Neural cell (in vitro differentiated cells): ENCODE measurements at regions not wholly inside any gene's neighbourhood (a gene's known extent, or its start where the extent isn't known, plus 50 kb on each side); places are given as distances from the start of the nearest gene placed in this dataset.

Experiments used
- H2AFZ ChIP-seq: fragments of 200-600, 300-800 bp; sonication (generic), shearing (Covaris generic); 2 replicates; pipeline ENCODE4 v1.6.0; 2014; ENCODE audit warnings: low read depth, mild to moderate bottlenecking, antibody characterized with exemption, low read length, moderate library complexity
- H3F3A ChIP-seq: fragments of 200-600 bp; shearing (Covaris generic); 2 replicates; pipeline ENCODE4 v1.6.1; 2016; ENCODE audit warnings: mild to moderate bottlenecking, moderate library complexity, mixed read lengths, antibody characterized with exemption, low read length; ENCODE audit not compliant: insufficient read depth, poor library complexity, severe bottlenecking
- H3K27ac ChIP-seq: fragments of 200-600, 300-800 bp; sonication (generic), shearing (Covaris generic); 2 replicates; pipeline ENCODE4 v1.5.1; 2014; ENCODE audit warnings: mild to moderate bottlenecking, low read length, moderate library complexity
- H3K27me3 ChIP-seq: fragments of 300-800, 200-600 bp; sonication (generic), shearing (Covaris generic); 2 replicates; pipeline ENCODE4 v1.6.0; 2014; ENCODE audit warnings: mild to moderate bottlenecking, low read depth, low read length, moderate library complexity; ENCODE audit not compliant: insufficient read depth
- H3K36me3 ChIP-seq: fragments of 300-800, 200-600 bp; sonication (generic), shearing (Covaris generic); 2 replicates; pipeline ENCODE4 v1.5.1; 2014; ENCODE audit warnings: mild to moderate bottlenecking, antibody characterized with exemption, low read length, moderate library complexity; ENCODE audit not compliant: insufficient read depth
- H3K4me2 ChIP-seq: fragments of 300-800, 200-600 bp; sonication (generic), shearing (Covaris generic); 2 replicates; pipeline ENCODE4 v1.6.0; 2014; ENCODE audit warnings: mild to moderate bottlenecking, low read length
- H3K4me3 ChIP-seq: fragments of 300-800, 200-600 bp; sonication (generic), shearing (Covaris generic); 2 replicates; pipeline ENCODE4 v1.5.1; 2014; ENCODE audit warnings: mild to moderate bottlenecking, low read length, moderate library complexity
- H3K79me2 ChIP-seq: fragments of 200-600 bp; shearing (Covaris generic); replicated peaks from 2 replicates; pipeline ENCODE4 v1.6.0; 2014; ENCODE audit warnings: mild to moderate bottlenecking, low read length, moderate library complexity; ENCODE audit not compliant: insufficient read depth
- H3K9ac ChIP-seq: fragments of 300-800, 200-600 bp; sonication (generic), shearing (Covaris generic); 2 replicates; pipeline ENCODE4 v1.6.1; 2016; ENCODE audit warnings: mild to moderate bottlenecking, low read length, mixed read lengths
- H3K9me2 ChIP-seq: fragments of 200-600 bp; shearing (Covaris generic); 2 replicates; pipeline ENCODE4 v1.6.1; 2016; ENCODE audit warnings: mild to moderate bottlenecking, low read length, mixed read lengths; ENCODE audit not compliant: insufficient read depth
- H3K9me3 ChIP-seq: fragments of 200-600, 300-800 bp; sonication (generic), shearing (Covaris generic); 2 replicates; pipeline ENCODE4 v1.6.1; 2016; ENCODE audit warnings: mild to moderate bottlenecking, mixed run types, low read length, moderate library complexity, mixed read lengths
- H4K20me1 ChIP-seq: fragments of 200-600 bp; shearing (Covaris generic); 2 replicates; pipeline ENCODE4 v1.6.1; 2016; ENCODE audit warnings: mild to moderate bottlenecking, mixed run types; ENCODE audit not compliant: insufficient read depth
- CTCF ChIP-seq: fragments of 450-650 bp; IDR thresholded peaks from 2 replicates; pipeline ENCODE4 v1.5.1; 2014; ENCODE audit warnings: antibody characterized with exemption, mild to moderate bottlenecking, moderate library complexity; ENCODE audit not compliant: poor library complexity, severe bottlenecking
- EP300 ChIP-seq: fragments of 450-650 bp; conservative IDR thresholded peaks from 2 replicates; pipeline ENCODE4 v1.6.1; 2014; ENCODE audit warnings: antibody characterized with exemption, mild to moderate bottlenecking, moderate library complexity; ENCODE audit not compliant: poor library complexity, severe bottlenecking
- EZH2 ChIP-seq: fragments of 200-600, 300-800 bp; shearing (Covaris generic), sonication (generic); IDR thresholded peaks from 2 replicates; pipeline ENCODE4 v1.6.1; 2014; ENCODE audit warnings: antibody characterized with exemption, low read length, borderline replicate concordance, mild to moderate bottlenecking; ENCODE audit not compliant: insufficient read depth, poor library complexity, severe bottlenecking
- MXI1 ChIP-seq: fragments of 450-650 bp; conservative IDR thresholded peaks from 2 replicates; pipeline ENCODE4 v1.6.1; 2014; ENCODE audit warnings: antibody characterized with exemption, mild to moderate bottlenecking; ENCODE audit not compliant: poor library complexity, severe bottlenecking
- POLR2AphosphoS5 ChIP-seq: IDR thresholded peaks from 2 replicates; pipeline ENCODE4 v1.6.1; 2012
- RAD21 ChIP-seq: fragments of 450-650 bp; conservative IDR thresholded peaks from 2 replicates; pipeline ENCODE4 v1.6.1; 2014; ENCODE audit warnings: antibody characterized with exemption, mild to moderate bottlenecking, moderate library complexity
- SMC3 ChIP-seq: fragments of 450-650 bp; conservative IDR thresholded peaks from 2 replicates; pipeline ENCODE4 v1.6.1; 2014; ENCODE audit warnings: antibody characterized with exemption, mild to moderate bottlenecking, moderate library complexity; ENCODE audit not compliant: poor library complexity
- TAF1 ChIP-seq: IDR thresholded peaks from 2 replicates; pipeline ENCODE4 v1.6.1; 2012; ENCODE audit warnings: low read depth
- TF ChIP-seq, protein P1 (sequence below): IDR thresholded peaks from 2 replicates; pipeline ENCODE4 v1.6.1; 2012; ENCODE audit warnings: borderline replicate concordance

GRCh38 chr13:50592412-50593155 lies 250.9 kb downstream of the DLEU7 start:
- no peaks in the 10 kb centered on the region for H3K9me2 ChIP-seq
- H4K20me1 ChIP-seq = no peaks in the 10 kb centered on the region
- H3K9ac ChIP-seq = no peak overlapping the region

GRCh38 chr13:50593207-50593606 lies 250.3 kb downstream of the DLEU7 start:
- Histone ChIP-seq H4K20me1 (no peaks in the 10 kb centered on the region), H3K36me3 (no peaks in the 10 kb centered on the region), H3K4me3 (no peak overlapping the region), H3K27ac (no peak overlapping the region), H3K9me2 (no peaks in the 10 kb centered on the region), H3K4me2 (no peak overlapping the region), H2AFZ (no peak overlapping the region), H3K9ac (no peak overlapping the region), H3K27me3 (no peaks in the 10 kb centered on the region), H3K79me2 (no peaks in the 10 kb centered on the region), H3K9me3 (no peaks in the 10 kb centered on the region), H3F3A (no peaks in the 10 kb centered on the region)
- TF ChIP-seq RAD21 (no peak), POLR2AphosphoS5 (no peak), SMC3 (no peak), EZH2 (no peak), CTCF (no peak), MXI1 (no peak), EP300 (no peak)

More at GRCh38 chr13:50592412-50593155, 250.9 kb downstream of the DLEU7 start:
- H3K4me3 ChIP-seq = no peak overlapping the region
- H3F3A ChIP-seq = no peaks in the 10 kb centered on the region
- H3K4me2 ChIP-seq = no peak overlapping the region
- H3K27me3 ChIP-seq = no peaks in the 10 kb centered on the region
- H2AFZ ChIP-seq = no peak overlapping the region
- H3K9me3 ChIP-seq = no peaks in the 10 kb centered on the region
- TF ChIP-seq TAF1 (no peak), POLR2AphosphoS5 (no peak), SMC3 (no peak), CTCF (no peak), MXI1 (no peak), EZH2 (no peak), RAD21 (no peak), EP300 (no peak)
- TF ChIP-seq, protein P1, sequence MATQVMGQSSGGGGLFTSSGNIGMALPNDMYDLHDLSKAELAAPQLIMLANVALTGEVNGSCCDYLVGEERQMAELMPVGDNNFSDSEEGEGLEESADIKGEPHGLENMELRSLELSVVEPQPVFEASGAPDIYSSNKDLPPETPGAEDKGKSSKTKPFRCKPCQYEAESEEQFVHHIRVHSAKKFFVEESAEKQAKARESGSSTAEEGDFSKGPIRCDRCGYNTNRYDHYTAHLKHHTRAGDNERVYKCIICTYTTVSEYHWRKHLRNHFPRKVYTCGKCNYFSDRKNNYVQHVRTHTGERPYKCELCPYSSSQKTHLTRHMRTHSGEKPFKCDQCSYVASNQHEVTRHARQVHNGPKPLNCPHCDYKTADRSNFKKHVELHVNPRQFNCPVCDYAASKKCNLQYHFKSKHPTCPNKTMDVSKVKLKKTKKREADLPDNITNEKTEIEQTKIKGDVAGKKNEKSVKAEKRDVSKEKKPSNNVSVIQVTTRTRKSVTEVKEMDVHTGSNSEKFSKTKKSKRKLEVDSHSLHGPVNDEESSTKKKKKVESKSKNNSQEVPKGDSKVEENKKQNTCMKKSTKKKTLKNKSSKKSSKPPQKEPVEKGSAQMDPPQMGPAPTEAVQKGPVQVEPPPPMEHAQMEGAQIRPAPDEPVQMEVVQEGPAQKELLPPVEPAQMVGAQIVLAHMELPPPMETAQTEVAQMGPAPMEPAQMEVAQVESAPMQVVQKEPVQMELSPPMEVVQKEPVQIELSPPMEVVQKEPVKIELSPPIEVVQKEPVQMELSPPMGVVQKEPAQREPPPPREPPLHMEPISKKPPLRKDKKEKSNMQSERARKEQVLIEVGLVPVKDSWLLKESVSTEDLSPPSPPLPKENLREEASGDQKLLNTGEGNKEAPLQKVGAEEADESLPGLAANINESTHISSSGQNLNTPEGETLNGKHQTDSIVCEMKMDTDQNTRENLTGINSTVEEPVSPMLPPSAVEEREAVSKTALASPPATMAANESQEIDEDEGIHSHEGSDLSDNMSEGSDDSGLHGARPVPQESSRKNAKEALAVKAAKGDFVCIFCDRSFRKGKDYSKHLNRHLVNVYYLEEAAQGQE = no peak
- no peaks in the 10 kb centered on the region for H3K79me2 ChIP-seq
- H3K27ac ChIP-seq = no peak overlapping the region
- no peaks in the 10 kb centered on the region for H3K36me3 ChIP-seq
